Transverse colon (tissue), 4 donors: ENCODE measurements at regions not wholly inside any gene's neighbourhood (a gene's known extent, or its start where the extent isn't known, plus 50 kb on each side); places are given as distances from the start of the nearest gene placed in this dataset.

Source experiments
- DNase-seq: peaks from one replicate; pipeline ENCODE4 v3.0.0-alpha.2; 2019
- H3K27ac ChIP-seq, 4 donors: fragments of 200-600 bp; sonication (generic); 2 replicates each; pipeline ENCODE4 v1.5.1; 2016 to 2018; ENCODE audit warnings: inconsistent platforms in 4 of 4
- H3K27me3 ChIP-seq: fragments of 200-600 bp; sonication (generic); 2 replicates; pipeline ENCODE4 v1.5.1; 2017; ENCODE audit warnings: inconsistent platforms
- H3K36me3 ChIP-seq, 4 donors: fragments of 200-600 bp; sonication (generic); 2 replicates each; pipeline ENCODE4 v1.5.1; 2017 to 2019; ENCODE audit warnings: inconsistent platforms in 4 of 4
- H3K4me1 ChIP-seq, 4 donors: fragments of 200-600 bp; sonication (generic); 2 replicates each; pipeline ENCODE4 v1.5.1; 2017 to 2020; ENCODE audit warnings: inconsistent platforms in 4 of 4
- H3K4me3 ChIP-seq, 4 donors: fragments of 200-600 bp; sonication (generic); 1 replicate in 1 of 4; 2 replicates in 3 of 4; pipeline versions ENCODE4 v1.5.1 to v1.6.1; 2017 to 2019; ENCODE audit warnings: inconsistent platforms in 4 of 4
- H3K9me3 ChIP-seq, 2 donors: fragments of 200-600 bp; sonication (generic); 2 replicates each; pipeline ENCODE4 v1.5.1; 2017 to 2019; ENCODE audit warnings: inconsistent platforms in 2 of 2
- EP300 ChIP-seq: sonication (generic); formaldehyde crosslinking; IDR thresholded peaks from one replicate; pipeline ENCODE4 v1.6.1; 2017; ENCODE audit warnings: antibody characterized with exemption, low read depth
- POLR2A ChIP-seq: fragments of 450-650 bp; IDR thresholded peaks from one replicate; pipeline ENCODE4 v1.6.1; 2016; ENCODE audit warnings: antibody characterized with exemption, mild to moderate bottlenecking, moderate library complexity
- POLR2AphosphoS5 ChIP-seq, 3 donors: sonication (generic); formaldehyde crosslinking; IDR thresholded peaks; one replicate each; pipeline ENCODE4 v1.6.1; 2016; ENCODE audit warnings: antibody characterized with exemption in 3 of 3
- WGBS, 2 donors: methylation state at CpG; one replicate each; pipeline ENCODE4 v1.1.5; 2018; ENCODE audit warnings: low coverage in 1 of 2; 5-methylcytosine and 5-hydroxymethylcytosine counted together
- in situ Hi-C, 4 donors: fragments of 200-750 bp; cut with MboI; loops; one replicate each; pipeline versions ENCODE4 v1.15.0 to v1.15.1; 2017; ENCODE audit warnings: low sequenced_read_pairs in 3 of 4, low pct_ligation_motif_present in 1 of 4, low pct_unique_long_range_greater_than_20kb in 1 of 4
- intact Hi-C: fragments of 100-400 bp; cut with DNase I; formaldehyde crosslinking; loops from one replicate; pipeline ENCODE4 v1.15.1; 2023; ENCODE audit warnings: low total_unique reads
- TF ChIP-seq, protein P1 (sequence below), 5 experiments: fragments of 200-600 bp in 3 of 5; fragments of 450-650 bp in 2 of 5; sonication (generic) in 3 of 5; IDR thresholded peaks; 1 replicate in 2 of 5; 2 replicates in 3 of 5; pipeline ENCODE4 v1.5.1; 2016 to 2017; ENCODE audit warnings: antibody characterized with exemption in 5 of 5, inconsistent platforms in 3 of 5, mild to moderate bottlenecking in 2 of 5, moderate library complexity in 1 of 5

DNA sequence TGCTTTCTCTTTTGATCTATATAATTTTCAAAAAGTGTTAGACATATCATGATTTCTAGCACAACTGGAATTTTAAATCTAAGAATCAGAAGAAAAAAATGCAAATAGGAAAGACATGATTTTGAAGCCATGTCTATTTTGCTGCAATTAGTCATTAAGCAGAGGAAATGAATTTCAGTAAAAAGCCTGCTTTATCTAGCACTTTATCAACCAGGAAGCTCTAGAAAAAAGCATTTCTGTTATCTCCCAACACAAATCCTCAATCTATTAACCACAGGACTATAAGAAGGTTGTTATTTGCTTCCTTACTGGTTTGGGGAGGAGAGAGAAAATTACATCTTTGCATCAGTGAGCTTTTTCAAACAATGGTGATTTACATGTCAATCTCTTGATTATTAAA lies 716.7 kb downstream of the DIAPH3 start:
- no peak overlapping the region for H3K4me3 ChIP-seq
- H3K4me1 ChIP-seq: no peaks in the 10 kb centered on the region
- in situ Hi-C loops: no loop called here
- intact Hi-C loops: no loop called here
- H3K36me3 ChIP-seq: no peaks in the 10 kb centered on the region
- no peaks in the 10 kb centered on the region for H3K27me3 ChIP-seq
- no peak for DNase-seq
- H3K9me3 ChIP-seq: no peaks in the 10 kb centered on the region
- TF ChIP-seq, protein P1, sequence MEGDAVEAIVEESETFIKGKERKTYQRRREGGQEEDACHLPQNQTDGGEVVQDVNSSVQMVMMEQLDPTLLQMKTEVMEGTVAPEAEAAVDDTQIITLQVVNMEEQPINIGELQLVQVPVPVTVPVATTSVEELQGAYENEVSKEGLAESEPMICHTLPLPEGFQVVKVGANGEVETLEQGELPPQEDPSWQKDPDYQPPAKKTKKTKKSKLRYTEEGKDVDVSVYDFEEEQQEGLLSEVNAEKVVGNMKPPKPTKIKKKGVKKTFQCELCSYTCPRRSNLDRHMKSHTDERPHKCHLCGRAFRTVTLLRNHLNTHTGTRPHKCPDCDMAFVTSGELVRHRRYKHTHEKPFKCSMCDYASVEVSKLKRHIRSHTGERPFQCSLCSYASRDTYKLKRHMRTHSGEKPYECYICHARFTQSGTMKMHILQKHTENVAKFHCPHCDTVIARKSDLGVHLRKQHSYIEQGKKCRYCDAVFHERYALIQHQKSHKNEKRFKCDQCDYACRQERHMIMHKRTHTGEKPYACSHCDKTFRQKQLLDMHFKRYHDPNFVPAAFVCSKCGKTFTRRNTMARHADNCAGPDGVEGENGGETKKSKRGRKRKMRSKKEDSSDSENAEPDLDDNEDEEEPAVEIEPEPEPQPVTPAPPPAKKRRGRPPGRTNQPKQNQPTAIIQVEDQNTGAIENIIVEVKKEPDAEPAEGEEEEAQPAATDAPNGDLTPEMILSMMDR (IDR thresholded peaks at IDR 0.05): no peak
- TF ChIP-seq POLR2AphosphoS5 (IDR thresholded peaks at IDR 0.05) (no peak), EP300 (no peak), POLR2A (no peak)
- no peak overlapping the region for H3K27ac ChIP-seq

DNA sequence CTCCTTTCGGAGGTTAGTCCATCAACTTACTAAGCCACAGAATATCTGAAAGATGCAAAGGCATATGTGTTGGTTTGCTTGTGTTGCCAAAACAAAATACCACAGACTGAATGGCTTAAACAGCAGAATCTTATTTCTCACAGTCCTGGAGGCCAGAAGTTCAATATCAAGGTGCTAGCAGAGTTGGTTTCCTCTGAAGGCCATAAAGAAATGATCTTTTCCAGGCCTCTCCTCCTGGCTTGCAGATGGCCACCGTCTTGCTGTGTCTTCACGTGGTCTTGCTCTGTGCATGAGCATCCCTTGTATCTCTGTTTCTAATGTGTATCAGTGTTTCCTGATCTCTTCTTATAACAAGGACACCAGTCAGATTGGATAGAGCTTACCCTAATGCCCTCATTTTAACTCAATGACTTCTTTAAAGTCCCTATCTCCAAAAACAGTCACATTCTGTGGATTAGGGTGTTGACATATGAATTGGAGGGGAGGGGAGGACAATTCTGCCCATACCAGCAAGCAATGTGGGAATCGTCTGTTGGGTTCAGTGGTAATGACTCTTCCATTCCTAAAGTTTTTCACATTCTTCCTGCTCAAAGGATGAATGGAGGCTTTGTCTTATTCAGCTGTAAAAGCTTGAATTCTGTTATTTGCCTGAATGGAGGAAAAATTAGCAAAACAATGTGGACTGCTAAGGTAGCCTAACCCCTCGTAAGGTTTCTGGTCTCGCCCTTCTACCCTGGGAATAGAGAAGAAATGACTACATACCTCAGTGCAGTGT lies 715.7 kb downstream of the DIAPH3 start:
- Histone ChIP-seq H3K27me3 (no peaks in the 10 kb centered on the region), H3K4me1 (no peaks in the 10 kb centered on the region), H3K36me3 (no peaks in the 10 kb centered on the region), H3K4me3 (no peak overlapping the region), H3K27ac (no peak overlapping the region), H3K9me3 (no peaks in the 10 kb centered on the region)
- WGBS, 2 donors: 65 to 74% methylated on average over 5 to 6 of the region's 6 CpGs
- no peak for DNase-seq
- TF ChIP-seq, protein P1 (IDR thresholded peaks at IDR 0.05): no peak
- TF ChIP-seq POLR2A: no peak
- no peak for TF ChIP-seq POLR2AphosphoS5 (IDR thresholded peaks at IDR 0.05)
- TF ChIP-seq EP300: no peak
- in situ Hi-C loops: no loop called here
- intact Hi-C loops: no loop called here

DNA sequence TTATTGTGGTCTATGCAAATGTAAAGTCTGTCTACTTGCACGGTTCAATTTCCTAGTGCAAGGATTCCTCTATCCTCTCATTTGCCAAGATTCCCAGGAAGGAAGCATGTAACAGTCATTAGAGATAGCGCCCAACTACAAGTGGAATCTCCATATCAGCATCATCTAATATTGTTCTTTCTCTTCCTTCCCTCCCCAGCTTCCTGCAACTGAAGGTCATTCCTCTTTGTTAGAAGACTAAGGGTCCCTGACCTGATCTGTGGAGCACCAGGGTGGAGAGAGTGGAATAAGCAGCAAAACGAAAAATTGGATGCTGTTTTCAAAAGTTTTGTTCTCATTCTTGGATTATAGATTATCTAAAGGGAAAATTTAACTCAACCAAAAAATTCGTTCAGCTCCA lies 714.0 kb downstream of the DIAPH3 start:
- intact Hi-C loops: no loop called here
- Histone ChIP-seq H3K27me3 (no peaks in the 10 kb centered on the region), H3K36me3 (no peaks in the 10 kb centered on the region), H3K4me1 (no peaks in the 10 kb centered on the region), H3K4me3 (no peak overlapping the region), H3K27ac (no peak overlapping the region), H3K9me3 (no peaks in the 10 kb centered on the region)
- WGBS, 2 donors: 54 to 62% methylated on average over 4 of the region's 4 CpGs
- no peak for DNase-seq
- in situ Hi-C loops: no loop called here
- TF ChIP-seq POLR2AphosphoS5 (IDR thresholded peaks at IDR 0.05) (no peak), EP300 (no peak)
- TF ChIP-seq, protein P1 (IDR thresholded peaks at IDR 0.05): no peak

GRCh38 chr13:59450229-59450628 lies 713.5 kb downstream of the DIAPH3 start:
- 58 to 62% methylated on average over 1 of the region's 1 CpG for WGBS, 2 donors
- Histone ChIP-seq H3K27me3 (no peaks in the 10 kb centered on the region), H3K9me3 (no peaks in the 10 kb centered on the region), H3K36me3 (no peaks in the 10 kb centered on the region), H3K4me3 (no peak overlapping the region), H3K4me1 (no peaks in the 10 kb centered on the region), H3K27ac (no peak overlapping the region)
- DNase-seq: no peak
- TF ChIP-seq EP300 (no peak), POLR2AphosphoS5 (IDR thresholded peaks at IDR 0.05) (no peak), POLR2A (no peak)
- TF ChIP-seq, protein P1 (IDR thresholded peaks at IDR 0.05): no peak
- in situ Hi-C loops: no loop called here
- intact Hi-C loops: no loop called here
